GM19395 (cell line): ENCODE measurements at regions not wholly inside any gene's neighbourhood (a gene's known extent, or its start where the extent isn't known, plus 50 kb on each side); places are given as distances from the start of the nearest gene placed in this dataset.

Experiments
- ATAC-seq: cut with Tn5 transposase; IDR thresholded peaks from one replicate; pipeline ENCODE4 v1.9.1; 2021; ENCODE audit warnings: mild to moderate bottlenecking, moderate library complexity; ENCODE audit not compliant: unreplicated experiment

GRCh38 chr14:98368221-98368620 lies 903.8 kb downstream of the BCL11B start:
- no peak for ATAC-seq

GRCh38 chr14:98368916-98369315 lies 903.1 kb downstream of the BCL11B start:
- ATAC-seq = no peak

GRCh38 chr14:98369344-98369743 lies 902.7 kb downstream of the BCL11B start:
- no peak for ATAC-seq

GRCh38 chr14:98370352-98370751 lies 901.6 kb downstream of the BCL11B start:
- ATAC-seq = no peak

- no peak for ATAC-seq
Measured at GRCh38 chr14:98371141-98371540, 900.9 kb downstream of the BCL11B start.

GRCh38 chr14:98374136-98374535 lies 897.9 kb downstream of the BCL11B start:
- ATAC-seq = no peak

- no peak for ATAC-seq
Measured at GRCh38 chr14:98375566-98375965, 896.4 kb downstream of the BCL11B start.

GRCh38 chr14:98379830-98380229 lies 892.2 kb downstream of the BCL11B start:
- ATAC-seq = no peak

- ATAC-seq = no peak
Measured at GRCh38 chr14:98382662-98383061, 889.3 kb downstream of the BCL11B start.

- no peak for ATAC-seq
Measured at GRCh38 chr14:98385851-98386250, 886.1 kb downstream of the BCL11B start.

GRCh38 chr14:98391061-98391460 lies 880.9 kb downstream of the BCL11B start:
- no peak for ATAC-seq

GRCh38 chr14:98393527-98393926 lies 878.5 kb downstream of the BCL11B start:
- no peak for ATAC-seq

GRCh38 chr14:98404811-98405210 lies 867.2 kb downstream of the BCL11B start:
- no peak for ATAC-seq

GRCh38 chr14:98408024-98408555 lies 863.9 kb downstream of the BCL11B start:
- no peak for ATAC-seq

GRCh38 chr14:98408713-98409112 lies 863.3 kb downstream of the BCL11B start:
- ATAC-seq = no peak

- no peak for ATAC-seq
Measured at GRCh38 chr14:98411154-98411553, 860.8 kb downstream of the BCL11B start.

- no peak for ATAC-seq
Measured at GRCh38 chr14:98412431-98412830, 859.6 kb downstream of the BCL11B start.

- ATAC-seq = no peak
Measured at GRCh38 chr14:98415766-98416165, 856.2 kb downstream of the BCL11B start.

- no peak for ATAC-seq
Measured at GRCh38 chr14:98417001-98417400, 855.0 kb downstream of the BCL11B start.

GRCh38 chr14:98428483-98428994 lies 843.5 kb downstream of the BCL11B start:
- ATAC-seq = no peak

- ATAC-seq = no peak
Measured at GRCh38 chr14:98433436-98433835, 838.6 kb downstream of the BCL11B start.

- ATAC-seq = no peak
Measured at GRCh38 chr14:98437113-98437512, 834.9 kb downstream of the BCL11B start.

GRCh38 chr14:98444077-98444476 lies 827.9 kb downstream of the BCL11B start:
- no peak for ATAC-seq
